ENCODE measurements at regions not wholly inside any gene's neighbourhood (a gene's known extent, or its start where the extent isn't known, plus 50 kb on each side); places are given as distances from the start of the nearest gene placed in this dataset.

- H2AFZ ChIP-seq (ENCODE audit: low read depth, low read length) = no peak overlapping the region
- H3K4me2 ChIP-seq (ENCODE audit: low read length) = no peak overlapping the region
- H3K9me3 Mint-ChIP-seq (ENCODE audit: unreplicated experiment) = no peaks in the 10 kb centered on the region
- TF ChIP-seq, protein P1, sequence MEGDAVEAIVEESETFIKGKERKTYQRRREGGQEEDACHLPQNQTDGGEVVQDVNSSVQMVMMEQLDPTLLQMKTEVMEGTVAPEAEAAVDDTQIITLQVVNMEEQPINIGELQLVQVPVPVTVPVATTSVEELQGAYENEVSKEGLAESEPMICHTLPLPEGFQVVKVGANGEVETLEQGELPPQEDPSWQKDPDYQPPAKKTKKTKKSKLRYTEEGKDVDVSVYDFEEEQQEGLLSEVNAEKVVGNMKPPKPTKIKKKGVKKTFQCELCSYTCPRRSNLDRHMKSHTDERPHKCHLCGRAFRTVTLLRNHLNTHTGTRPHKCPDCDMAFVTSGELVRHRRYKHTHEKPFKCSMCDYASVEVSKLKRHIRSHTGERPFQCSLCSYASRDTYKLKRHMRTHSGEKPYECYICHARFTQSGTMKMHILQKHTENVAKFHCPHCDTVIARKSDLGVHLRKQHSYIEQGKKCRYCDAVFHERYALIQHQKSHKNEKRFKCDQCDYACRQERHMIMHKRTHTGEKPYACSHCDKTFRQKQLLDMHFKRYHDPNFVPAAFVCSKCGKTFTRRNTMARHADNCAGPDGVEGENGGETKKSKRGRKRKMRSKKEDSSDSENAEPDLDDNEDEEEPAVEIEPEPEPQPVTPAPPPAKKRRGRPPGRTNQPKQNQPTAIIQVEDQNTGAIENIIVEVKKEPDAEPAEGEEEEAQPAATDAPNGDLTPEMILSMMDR (IDR thresholded peaks at IDR 0.05; ENCODE audit: insufficient read depth, low read depth, low read length) = no peak
- no peak for TF ChIP-seq EZH2 (IDR thresholded peaks at IDR 0.05; ENCODE audit: insufficient read depth, low read length)
- no peaks in the 10 kb centered on the region for H3K27me3 Mint-ChIP-seq (ENCODE audit: low read depth, unreplicated experiment)
- H4K20me1 ChIP-seq (ENCODE audit: insufficient read depth, low read length) = no peaks in the 10 kb centered on the region
- H3K4me3 ChIP-seq (ENCODE audit: insufficient read depth, low read depth, low read length) = no peak overlapping the region
- FAIRE-seq = no peak
- H3K79me2 ChIP-seq (ENCODE audit: insufficient read depth, low read length) = no peaks in the 10 kb centered on the region
- DNase-seq (ENCODE audit: low read depth) = peak; percentile 27
- no peak overlapping the region for H3K27ac Mint-ChIP-seq (ENCODE audit: unreplicated experiment)
- no peaks in the 10 kb centered on the region for H3K36me3 Mint-ChIP-seq (ENCODE audit: low read depth, unreplicated experiment)
- no peaks in the 10 kb centered on the region for H3K9me3 ChIP-seq (ENCODE audit: insufficient read depth, low read depth, low read length)
- peaks cover 11% of the 10 kb centered on the region for H3K4me1 Mint-ChIP-seq (ENCODE audit: low read depth, unreplicated experiment)
- no peaks in the 10 kb centered on the region for H3K27me3 ChIP-seq (ENCODE audit: insufficient read depth, low read length)
- H3K36me3 ChIP-seq (ENCODE audit: insufficient read depth, low read length) = no peaks in the 10 kb centered on the region
- no peak overlapping the region for H3K27ac ChIP-seq (ENCODE audit: low read depth, low read length)
- H3K4me3 Mint-ChIP-seq (ENCODE audit: unreplicated experiment) = no peak overlapping the region
- H3K4me1 ChIP-seq (ENCODE audit: insufficient read depth, low read length) = peaks cover 7% of the 10 kb centered on the region
- H3K9ac ChIP-seq (ENCODE audit: low read length) = no peak overlapping the region
Observed at GRCh38 chr7:15853832-15854470, 167.5 kb upstream of the MEOX2 start.

- no peaks in the 10 kb centered on the region for H3K79me2 ChIP-seq (ENCODE audit: insufficient read depth, low read length)
- no peak overlapping the region for H3K27ac ChIP-seq (ENCODE audit: low read depth, low read length)
- H3K9me3 ChIP-seq (ENCODE audit: insufficient read depth, low read depth, low read length) = no peaks in the 10 kb centered on the region
- H2AFZ ChIP-seq (ENCODE audit: low read depth, low read length) = no peak overlapping the region
- no peak overlapping the region for H3K4me3 ChIP-seq (ENCODE audit: insufficient read depth, low read depth, low read length)
- Mint-ChIP-seq H3K4me3 (ENCODE audit: unreplicated experiment) (no peak overlapping the region), H3K27ac (ENCODE audit: unreplicated experiment) (no peak overlapping the region), H3K9me3 (ENCODE audit: unreplicated experiment) (no peaks in the 10 kb centered on the region), H3K27me3 (ENCODE audit: low read depth, unreplicated experiment) (no peaks in the 10 kb centered on the region), H3K4me1 (ENCODE audit: low read depth, unreplicated experiment) (peaks cover 12% of the 10 kb centered on the region), H3K36me3 (ENCODE audit: low read depth, unreplicated experiment) (no peaks in the 10 kb centered on the region)
- H3K9ac ChIP-seq (ENCODE audit: low read length) = no peak overlapping the region
- FAIRE-seq = peak; percentile 62
- DNase-seq (ENCODE audit: low read depth) = no peak
- no peak overlapping the region for H3K4me2 ChIP-seq (ENCODE audit: low read length)
- H3K27me3 ChIP-seq (ENCODE audit: insufficient read depth, low read length) = no peaks in the 10 kb centered on the region
- no peaks in the 10 kb centered on the region for H4K20me1 ChIP-seq (ENCODE audit: insufficient read depth, low read length)
- H3K36me3 ChIP-seq (ENCODE audit: insufficient read depth, low read length) = no peaks in the 10 kb centered on the region
- TF ChIP-seq, protein P1 (IDR thresholded peaks at IDR 0.05; ENCODE audit: insufficient read depth, low read depth, low read length) = no peak
- TF ChIP-seq EZH2 (IDR thresholded peaks at IDR 0.05; ENCODE audit: insufficient read depth, low read length) = no peak
- H3K4me1 ChIP-seq (ENCODE audit: insufficient read depth, low read length) = peaks cover 7% of the 10 kb centered on the region
Observed at GRCh38 chr7:15851201-15851600, 164.7 kb upstream of the MEOX2 start.

DNA sequence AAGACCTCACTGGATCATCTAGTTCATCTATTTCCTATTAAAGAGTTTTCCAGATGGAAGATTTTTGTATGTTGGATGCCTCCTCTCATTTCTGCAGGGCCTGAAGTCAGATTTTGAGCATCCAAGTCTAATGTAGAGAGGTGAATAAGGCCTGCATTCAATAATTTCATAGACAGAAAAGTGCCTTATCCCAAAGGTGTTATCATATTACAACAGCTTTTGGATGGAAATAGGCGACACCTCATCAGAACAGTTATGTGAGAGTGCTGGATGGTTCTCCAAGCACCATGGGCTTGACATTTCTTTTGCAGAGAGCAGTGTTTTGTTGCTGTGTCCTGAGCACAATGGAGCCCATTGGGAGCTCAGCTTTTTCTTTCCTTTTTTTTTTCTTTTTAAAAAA lies 162.4 kb upstream of the MEOX2 start:
- Histone ChIP-seq H3K4me2 (ENCODE audit: low read length) (no peak overlapping the region), H3K27ac (ENCODE audit: low read depth, low read length) (no peak overlapping the region), H3K79me2 (ENCODE audit: insufficient read depth, low read length) (no peaks in the 10 kb centered on the region), H3K36me3 (ENCODE audit: insufficient read depth, low read length) (no peaks in the 10 kb centered on the region), H2AFZ (ENCODE audit: low read depth, low read length) (no peak overlapping the region), H3K4me1 (ENCODE audit: insufficient read depth, low read length) (no peaks in the 10 kb centered on the region), H3K9ac (ENCODE audit: low read length) (no peak overlapping the region), H3K9me3 (ENCODE audit: insufficient read depth, low read depth, low read length) (no peaks in the 10 kb centered on the region), H3K27me3 (ENCODE audit: insufficient read depth, low read length) (no peaks in the 10 kb centered on the region), H3K4me3 (ENCODE audit: insufficient read depth, low read depth, low read length) (no peak overlapping the region), H4K20me1 (ENCODE audit: insufficient read depth, low read length) (no peaks in the 10 kb centered on the region)
- H3K4me3 Mint-ChIP-seq (ENCODE audit: unreplicated experiment) = no peak overlapping the region
- TF ChIP-seq, protein P1 (IDR thresholded peaks at IDR 0.05; ENCODE audit: insufficient read depth, low read depth, low read length) = no peak
- no peak for TF ChIP-seq EZH2 (IDR thresholded peaks at IDR 0.05; ENCODE audit: insufficient read depth, low read length)
- H3K4me1 Mint-ChIP-seq (ENCODE audit: low read depth, unreplicated experiment) = peaks cover 6% of the 10 kb centered on the region
- no peaks in the 10 kb centered on the region for H3K27me3 Mint-ChIP-seq (ENCODE audit: low read depth, unreplicated experiment)
- H3K9me3 Mint-ChIP-seq (ENCODE audit: unreplicated experiment) = no peaks in the 10 kb centered on the region
- H3K27ac Mint-ChIP-seq (ENCODE audit: unreplicated experiment) = no peak overlapping the region
- DNase-seq (ENCODE audit: low read depth) = no peak
- H3K36me3 Mint-ChIP-seq (ENCODE audit: low read depth, unreplicated experiment) = no peaks in the 10 kb centered on the region
- peak; percentile 5 for FAIRE-seq

Data from astrocyte (in vitro differentiated cells and primary cell).